Lower leg skin (tissue), 4 donors: ENCODE measurements at regions not wholly inside any gene's neighbourhood (a gene's known extent, or its start where the extent isn't known, plus 50 kb on each side); places are given as distances from the start of the nearest gene placed in this dataset.

Experiments used
- DNase-seq, 2 donors: peaks; one replicate each; pipeline ENCODE4 v3.0.0-alpha.2; 2019; ENCODE audit warnings: low spot score in 2 of 2
- H3K4me3 ChIP-seq: fragments of 200-600 bp; sonication (generic); 2 replicates; pipeline ENCODE4 v1.5.1; 2017; ENCODE audit warnings: mild to moderate bottlenecking, low read depth; ENCODE audit not compliant: poor library complexity, severe bottlenecking
- CTCF ChIP-seq, 3 donors: fragments of 450-650 bp; IDR thresholded peaks; one replicate each; pipeline ENCODE4 v1.5.1; 2016; ENCODE audit warnings: antibody characterized with exemption in 3 of 3, mild to moderate bottlenecking in 3 of 3, moderate library complexity in 2 of 3
- POLR2A ChIP-seq, 2 donors: fragments of 450-650 bp; IDR thresholded peaks; one replicate each; pipeline ENCODE4 v1.6.1; 2016 to 2017; ENCODE audit warnings: antibody characterized with exemption in 2 of 2, mild to moderate bottlenecking in 1 of 2, moderate library complexity in 1 of 2
- WGBS, 2 donors: methylation state at CpG; one replicate each; pipeline ENCODE4 v1.1.5; 2018; 5-methylcytosine and 5-hydroxymethylcytosine counted together
- intact Hi-C: fragments of 100-400 bp; cut with DNase I; formaldehyde crosslinking; loops from one replicate; pipeline ENCODE4 v1.15.0; 2023; ENCODE audit warnings: low total_unique reads

GRCh38 chr2:8263901-8264300 lies 418.0 kb upstream of the ID2 start:
- 68 to 74% methylated on average over 4 of the region's 4 CpGs for WGBS, 2 donors
- DNase-seq: no peak
- no peak overlapping the region for H3K4me3 ChIP-seq
- TF ChIP-seq CTCF (IDR thresholded peaks at IDR 0.05) (no peak), POLR2A (IDR thresholded peaks at IDR 0.05) (no peak)
- intact Hi-C loops: no loop called here

- intact Hi-C loops: no loop called here
- 89 to 98% methylated on average over 3 of the region's 3 CpGs for WGBS, 2 donors
- no peak for DNase-seq
- TF ChIP-seq CTCF (IDR thresholded peaks at IDR 0.05) (no peak), POLR2A (IDR thresholded peaks at IDR 0.05) (no peak)
- H3K4me3 ChIP-seq: no peak overlapping the region
Measured at GRCh38 chr2:8264981-8265380, 416.9 kb upstream of the ID2 start.

GRCh38 chr2:8265476-8266226 lies 416.2 kb upstream of the ID2 start:
- intact Hi-C loops: no loop called here
- TF ChIP-seq POLR2A (IDR thresholded peaks at IDR 0.05): no peak
- no peak for TF ChIP-seq CTCF (IDR thresholded peaks at IDR 0.05)
- whole genome bisulfite sequencing, 2 donors: 75 to 82% methylated on average over 5 of the region's 5 CpGs
- DNase-seq: no peak
- H3K4me3 ChIP-seq: no peak overlapping the region

- intact Hi-C loops: no loop called here
- no peak for DNase-seq
- WGBS, 2 donors: 77 to 79% methylated on average over 3 of the region's 3 CpGs
- TF ChIP-seq CTCF (IDR thresholded peaks at IDR 0.05) (no peak), POLR2A (IDR thresholded peaks at IDR 0.05) (no peak)
- H3K4me3 ChIP-seq: no peak overlapping the region
Measured at GRCh38 chr2:8266563-8266962, 415.3 kb upstream of the ID2 start.

GRCh38 chr2:8267048-8267447 lies 414.8 kb upstream of the ID2 start:
- no peak overlapping the region for H3K4me3 ChIP-seq
- intact Hi-C loops: no loop called here
- DNase-seq: no peak
- TF ChIP-seq CTCF (IDR thresholded peaks at IDR 0.05) (no peak), POLR2A (IDR thresholded peaks at IDR 0.05) (no peak)
- WGBS, 2 donors: 86 to 95% methylated on average over 3 of the region's 3 CpGs

GRCh38 chr2:8267721-8268120 lies 414.1 kb upstream of the ID2 start:
- intact Hi-C loops: no loop called here
- 76 to 90% methylated on average over 3 of the region's 3 CpGs for WGBS, 2 donors
- no peak for DNase-seq

More at GRCh38 chr2:8267721-8268120, 414.1 kb upstream of the ID2 start:
- TF ChIP-seq CTCF (IDR thresholded peaks at IDR 0.05) (no peak), POLR2A (IDR thresholded peaks at IDR 0.05) (no peak)
- H3K4me3 ChIP-seq: no peak overlapping the region
